Activated CD8-positive, alpha-beta T cell treated with anti-CD3 and anti-CD28 coated beads for 36 hours (primary cell): ENCODE measurements at regions not wholly inside any gene's neighbourhood (a gene's known extent, or its start where the extent isn't known, plus 50 kb on each side); places are given as distances from the start of the nearest gene placed in this dataset. TPM values are rescaled to one million over a fixed set of nuclear protein-coding genes. Genes with fewer than 3 reads are reported as not detected.
"Not testable (repeated sequence)": the region's sequence is repeated elsewhere in the genome, so short reads cannot be mapped to it uniquely, and the experiment has no call there.

Experiments
- ATAC-seq: fragments of 200-7000 bp; cut with Tn5 transposase; one replicate; pipeline ENCODE4 v1.10.0; 2021; ENCODE audit warnings: mild to moderate bottlenecking, moderate library complexity
- CTCF ChIA-PET: fragments of 350-600 bp; sonication (Branson Sonifier 250); formaldehyde crosslinking; loops from one replicate; lab custom pipeline; 2021; ENCODE audit warnings: antibody characterized with exemption; lab: Charles Lee
- POLR2A ChIA-PET: fragments of 350-600 bp; sonication (Branson Sonifier 250); formaldehyde crosslinking; loops from one replicate; lab custom pipeline; 2021; ENCODE audit warnings: antibody characterized with exemption; lab: Charles Lee
- DNase-seq: peaks from one replicate; pipeline ENCODE4 v3.0.0-alpha.2; 2020
- H3K27ac Mint-ChIP-seq: one replicate; pipeline ENCODE4 v1.8.0; 2021; ENCODE audit warnings: mild to moderate bottlenecking, mixed read lengths
- H3K27me3 Mint-ChIP-seq: one replicate; pipeline ENCODE4 v1.8.0; 2021; ENCODE audit warnings: mixed read lengths
- H3K36me3 Mint-ChIP-seq: one replicate; pipeline ENCODE4 v1.8.0; 2021; ENCODE audit warnings: low read depth, mixed read lengths
- H3K4me1 Mint-ChIP-seq: one replicate; pipeline ENCODE4 v1.8.0; 2021; ENCODE audit warnings: low read depth, mixed read lengths
- H3K4me3 Mint-ChIP-seq: one replicate; pipeline ENCODE4 v1.8.0; 2021; ENCODE audit warnings: mild to moderate bottlenecking, moderate library complexity, mixed read lengths
- H3K9me3 Mint-ChIP-seq: one replicate; pipeline ENCODE4 v1.8.0; 2021; ENCODE audit warnings: mixed read lengths
- intact Hi-C: fragments of 100-400 bp; cut with micrococcal nuclease; formaldehyde crosslinking; loops from one replicate; pipeline ENCODE4 v1.10.0; 2022
- microRNA-seq: library from miRNA; unstranded; fragments of <30 nt; microRNA quantifications from one replicate; pipeline ENCODE4 v1.2.0, GENCODE V29; 2022; ENCODE audit warnings: borderline microRNAs expressed, borderline replicate concordance
- TF ChIP-seq, protein P1 (sequence below): fragments of 200-600 bp; IDR thresholded peaks from one replicate; pipeline ENCODE4 v1.8.0; 2022; ENCODE audit warnings: antibody characterized with exemption, mild to moderate bottlenecking

- Mint-ChIP-seq H3K27ac (no peak overlapping the region), H3K9me3 (no peaks in the 10 kb centered on the region), H3K27me3 (peaks cover 1% of the 10 kb centered on the region), H3K4me1 (no peaks in the 10 kb centered on the region), H3K36me3 (no peaks in the 10 kb centered on the region), H3K4me3 (no peak overlapping the region)
- TF ChIP-seq, protein P1, sequence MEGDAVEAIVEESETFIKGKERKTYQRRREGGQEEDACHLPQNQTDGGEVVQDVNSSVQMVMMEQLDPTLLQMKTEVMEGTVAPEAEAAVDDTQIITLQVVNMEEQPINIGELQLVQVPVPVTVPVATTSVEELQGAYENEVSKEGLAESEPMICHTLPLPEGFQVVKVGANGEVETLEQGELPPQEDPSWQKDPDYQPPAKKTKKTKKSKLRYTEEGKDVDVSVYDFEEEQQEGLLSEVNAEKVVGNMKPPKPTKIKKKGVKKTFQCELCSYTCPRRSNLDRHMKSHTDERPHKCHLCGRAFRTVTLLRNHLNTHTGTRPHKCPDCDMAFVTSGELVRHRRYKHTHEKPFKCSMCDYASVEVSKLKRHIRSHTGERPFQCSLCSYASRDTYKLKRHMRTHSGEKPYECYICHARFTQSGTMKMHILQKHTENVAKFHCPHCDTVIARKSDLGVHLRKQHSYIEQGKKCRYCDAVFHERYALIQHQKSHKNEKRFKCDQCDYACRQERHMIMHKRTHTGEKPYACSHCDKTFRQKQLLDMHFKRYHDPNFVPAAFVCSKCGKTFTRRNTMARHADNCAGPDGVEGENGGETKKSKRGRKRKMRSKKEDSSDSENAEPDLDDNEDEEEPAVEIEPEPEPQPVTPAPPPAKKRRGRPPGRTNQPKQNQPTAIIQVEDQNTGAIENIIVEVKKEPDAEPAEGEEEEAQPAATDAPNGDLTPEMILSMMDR, result no peak
- no peak for DNase-seq
- intact Hi-C loops, result no loop called here
- ATAC-seq, result no peak
- CTCF ChIA-PET, result no interaction called here
- POLR2A ChIA-PET, result no interaction called here
Observed at GRCh38 chr3:110995461-110996231, 76.0 kb upstream of the NECTIN3 start.

GRCh38 chr3:110998766-110999165, 72.8 kb upstream of the NECTIN3 start:
- H3K9me3 Mint-ChIP-seq, DNase-seq, H3K4me3 Mint-ChIP-seq, POLR2A ChIA-PET, intact Hi-C loops, H3K27me3 Mint-ChIP-seq, ATAC-seq, H3K36me3 Mint-ChIP-seq, H3K4me1 Mint-ChIP-seq, H3K27ac Mint-ChIP-seq, CTCF ChIA-PET: not testable (repeated sequence)

DNA sequence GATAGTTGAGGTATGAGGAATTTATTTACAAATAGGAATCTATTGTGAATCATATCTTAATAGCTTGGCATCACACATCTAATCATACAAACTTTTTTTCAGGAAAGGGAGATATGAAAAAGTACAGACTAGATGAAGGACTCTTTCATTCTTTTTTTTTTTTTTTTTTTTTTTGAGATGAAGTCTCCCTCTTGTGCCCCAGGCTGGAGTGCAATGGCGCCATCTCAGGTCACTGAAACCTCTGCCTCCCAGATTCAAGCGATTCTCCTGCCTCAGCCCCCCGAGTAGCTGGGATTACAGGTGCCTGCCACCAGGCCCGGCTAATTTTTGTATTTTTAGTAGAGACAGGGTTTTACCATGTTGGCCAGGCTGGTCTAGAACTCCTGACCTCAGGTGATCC, 65.1 kb upstream of the NECTIN3 start:
- POLR2A ChIA-PET, H3K36me3 Mint-ChIP-seq, H3K27ac Mint-ChIP-seq, CTCF ChIA-PET, ATAC-seq, H3K4me1 Mint-ChIP-seq, H3K9me3 Mint-ChIP-seq, H3K27me3 Mint-ChIP-seq, intact Hi-C loops, H3K4me3 Mint-ChIP-seq: not testable (repeated sequence)
- DNase-seq, result peak; percentile 7

DNA sequence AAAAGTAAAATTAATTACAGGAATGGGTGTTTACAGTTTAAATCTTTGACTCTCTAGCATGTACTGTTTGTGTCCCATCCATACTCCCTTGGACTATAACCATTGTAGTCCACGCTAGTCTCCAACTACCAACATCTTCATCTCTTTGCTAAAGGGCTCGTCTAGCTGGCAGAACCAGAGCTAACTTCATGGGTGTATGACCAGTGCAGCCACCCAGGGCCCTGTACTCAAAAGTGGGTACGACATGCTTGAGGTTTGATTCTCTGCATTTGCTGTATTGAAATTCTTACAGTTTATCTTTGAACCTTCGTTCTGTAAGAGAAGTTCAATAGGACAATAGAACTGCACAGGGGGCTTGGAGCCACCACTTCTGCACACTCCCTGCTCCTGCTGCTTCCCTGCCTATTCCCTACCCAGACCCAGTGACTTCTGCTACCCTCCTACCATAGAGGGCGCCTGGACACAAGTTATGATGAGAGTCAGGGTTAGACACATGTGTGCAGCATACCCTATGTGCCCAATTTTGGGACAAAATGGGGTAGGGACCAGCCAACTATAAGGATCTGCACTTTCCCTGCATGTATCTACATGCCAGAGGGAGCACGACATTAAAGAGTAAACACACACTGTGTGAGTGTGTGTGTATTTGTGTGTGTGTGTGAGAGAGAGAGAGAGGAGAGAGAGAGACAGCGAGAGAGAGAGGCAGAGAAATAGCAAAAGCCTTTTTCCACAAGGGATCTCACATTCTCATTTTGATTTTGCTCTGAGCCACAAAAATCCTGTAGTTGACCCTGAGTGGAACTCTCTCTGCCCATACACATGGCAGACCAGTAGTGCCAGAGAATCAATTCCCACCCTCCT, 59.0 kb upstream of the NECTIN3 start:
- Mint-ChIP-seq H3K27me3 (no peaks in the 10 kb centered on the region), H3K4me1 (no peaks in the 10 kb centered on the region), H3K27ac (no peak overlapping the region), H3K4me3 (no peak overlapping the region), H3K9me3 (no peaks in the 10 kb centered on the region), H3K36me3 (no peaks in the 10 kb centered on the region)
- DNase-seq (peak; percentile 22), ATAC-seq (no peak)
- ChIA-PET POLR2A (no interaction called here), CTCF (no interaction called here)
- TF ChIP-seq, protein P1, result no peak
- intact Hi-C loops, result loop anchor here (5.0 kb wide), 1 partner anchor 325 kb away; no protein-coding TSS in a partner anchor

Small RNAs in the stretch of these regions (microRNA-seq; reads per million reads assigned to microRNA genes)
- not detected for gene MIR4445
